Prostate gland (tissue), 2 donors: ENCODE measurements at regions not wholly inside any gene's neighbourhood (a gene's known extent, or its start where the extent isn't known, plus 50 kb on each side); places are given as distances from the start of the nearest gene placed in this dataset.

Source experiments
- POLR2A ChIP-seq: fragments of 450-650 bp; IDR thresholded peaks from one replicate; pipeline ENCODE4 v1.6.1; 2016; ENCODE audit warnings: antibody characterized with exemption, mild to moderate bottlenecking
- POLR2AphosphoS5 ChIP-seq: sonication (generic); formaldehyde crosslinking; IDR thresholded peaks from one replicate; pipeline ENCODE4 v1.6.1; 2017; ENCODE audit warnings: antibody characterized with exemption
- TF ChIP-seq, protein P1 (sequence below), 4 experiments: fragments of 200-600 bp in 2 of 4; fragments of 450-650 bp in 2 of 4; sonication (generic) in 2 of 4; IDR thresholded peaks; 1 replicate in 3 of 4; 2 replicates in 1 of 4; pipeline ENCODE4 v1.5.1; 2016 to 2019; ENCODE audit warnings: antibody characterized with exemption in 4 of 4, mild to moderate bottlenecking in 2 of 4, moderate library complexity in 2 of 4

DNA sequence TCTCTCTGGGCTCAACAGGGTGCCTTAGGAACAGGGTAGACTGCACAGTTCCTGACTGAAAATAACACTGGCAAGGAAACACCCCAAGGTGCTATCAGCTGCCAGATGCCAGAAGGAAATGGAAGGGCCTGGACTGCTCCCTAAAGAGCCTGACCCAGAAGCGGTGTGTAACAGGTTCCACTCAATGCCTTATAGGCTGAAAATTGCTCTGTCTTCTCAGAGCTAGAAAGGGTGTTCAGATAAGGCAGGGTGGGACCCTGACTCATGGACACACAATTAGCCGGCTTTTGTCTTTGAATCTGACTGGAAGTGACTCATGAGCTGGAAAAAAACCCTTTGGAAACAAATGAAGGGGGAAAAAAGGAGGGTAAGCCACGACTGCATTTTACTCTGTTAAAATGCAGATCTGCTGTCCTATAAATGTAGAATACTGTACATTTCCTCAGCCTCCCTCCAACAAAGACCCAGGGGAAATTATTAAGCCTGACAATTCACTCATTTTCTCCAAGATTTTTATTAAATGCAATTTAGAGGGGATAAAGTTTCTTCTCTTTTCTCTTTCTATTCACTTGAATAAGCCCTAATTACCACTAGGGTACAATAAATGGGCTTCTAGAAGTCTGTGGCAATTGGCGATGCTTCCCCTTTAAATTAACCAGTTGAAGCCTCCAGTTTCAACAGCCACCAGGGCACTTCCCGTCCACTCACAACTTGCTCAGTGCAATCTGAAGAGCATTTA, 160.2 kb upstream of the TBL1XR1 start:
- TF ChIP-seq, protein P1, sequence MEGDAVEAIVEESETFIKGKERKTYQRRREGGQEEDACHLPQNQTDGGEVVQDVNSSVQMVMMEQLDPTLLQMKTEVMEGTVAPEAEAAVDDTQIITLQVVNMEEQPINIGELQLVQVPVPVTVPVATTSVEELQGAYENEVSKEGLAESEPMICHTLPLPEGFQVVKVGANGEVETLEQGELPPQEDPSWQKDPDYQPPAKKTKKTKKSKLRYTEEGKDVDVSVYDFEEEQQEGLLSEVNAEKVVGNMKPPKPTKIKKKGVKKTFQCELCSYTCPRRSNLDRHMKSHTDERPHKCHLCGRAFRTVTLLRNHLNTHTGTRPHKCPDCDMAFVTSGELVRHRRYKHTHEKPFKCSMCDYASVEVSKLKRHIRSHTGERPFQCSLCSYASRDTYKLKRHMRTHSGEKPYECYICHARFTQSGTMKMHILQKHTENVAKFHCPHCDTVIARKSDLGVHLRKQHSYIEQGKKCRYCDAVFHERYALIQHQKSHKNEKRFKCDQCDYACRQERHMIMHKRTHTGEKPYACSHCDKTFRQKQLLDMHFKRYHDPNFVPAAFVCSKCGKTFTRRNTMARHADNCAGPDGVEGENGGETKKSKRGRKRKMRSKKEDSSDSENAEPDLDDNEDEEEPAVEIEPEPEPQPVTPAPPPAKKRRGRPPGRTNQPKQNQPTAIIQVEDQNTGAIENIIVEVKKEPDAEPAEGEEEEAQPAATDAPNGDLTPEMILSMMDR (IDR thresholded peaks at IDR 0.05) = peak in 1 of 4 experiments; percentile 2
- TF ChIP-seq POLR2A = no peak
- no peak for TF ChIP-seq POLR2AphosphoS5
